ENCODE measurements at regions not wholly inside any gene's neighbourhood (a gene's known extent, or its start where the extent isn't known, plus 50 kb on each side); places are given as distances from the start of the nearest gene placed in this dataset.

DNA sequence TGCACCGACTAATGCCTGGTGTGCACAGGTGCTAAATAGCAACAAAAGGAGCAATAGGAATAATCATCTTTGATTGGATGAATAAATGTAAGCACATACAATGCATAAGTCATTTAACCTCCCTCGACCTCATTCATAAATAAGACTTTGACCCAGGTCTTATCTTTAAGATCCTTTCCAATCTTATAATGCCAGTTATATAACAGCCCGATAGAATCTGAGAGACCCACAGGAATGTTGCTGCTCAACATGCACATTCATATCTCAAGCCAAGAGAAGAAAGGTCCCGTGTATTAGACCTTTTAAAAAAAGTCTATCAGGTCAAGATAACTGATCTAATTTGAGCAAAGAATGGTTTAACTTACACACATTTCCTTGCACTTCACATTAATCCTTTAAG is 146.8 kb upstream of the SOX9 start:
- no peak for DNase-seq (ENCODE audit: low spot score)

DNA sequence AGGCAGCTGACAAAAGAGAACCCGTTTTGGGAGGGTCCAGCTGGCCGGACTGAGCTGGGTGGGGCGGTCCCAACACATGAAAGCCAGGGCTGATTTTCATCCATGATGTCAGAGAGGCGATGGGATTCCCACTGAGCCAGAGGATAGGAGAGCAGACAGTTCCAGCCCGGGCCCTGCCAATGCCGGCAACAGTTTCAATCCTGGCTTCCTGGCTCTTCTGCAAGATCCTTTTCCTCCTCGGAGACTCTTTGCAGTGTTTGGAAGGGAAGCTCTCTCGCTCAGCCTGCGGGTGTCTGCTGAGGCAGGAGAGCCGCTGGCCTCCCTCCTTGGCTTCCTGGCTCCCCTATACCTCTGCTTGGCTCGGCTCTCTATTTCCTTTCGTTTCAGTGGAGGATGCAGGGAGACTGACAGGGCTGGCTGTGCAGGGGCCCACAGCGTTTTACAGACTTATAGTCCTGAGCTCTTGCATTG is 145.5 kb upstream of the SOX9 start:
- DNase-seq (ENCODE audit: low spot score) = no peak

DNA sequence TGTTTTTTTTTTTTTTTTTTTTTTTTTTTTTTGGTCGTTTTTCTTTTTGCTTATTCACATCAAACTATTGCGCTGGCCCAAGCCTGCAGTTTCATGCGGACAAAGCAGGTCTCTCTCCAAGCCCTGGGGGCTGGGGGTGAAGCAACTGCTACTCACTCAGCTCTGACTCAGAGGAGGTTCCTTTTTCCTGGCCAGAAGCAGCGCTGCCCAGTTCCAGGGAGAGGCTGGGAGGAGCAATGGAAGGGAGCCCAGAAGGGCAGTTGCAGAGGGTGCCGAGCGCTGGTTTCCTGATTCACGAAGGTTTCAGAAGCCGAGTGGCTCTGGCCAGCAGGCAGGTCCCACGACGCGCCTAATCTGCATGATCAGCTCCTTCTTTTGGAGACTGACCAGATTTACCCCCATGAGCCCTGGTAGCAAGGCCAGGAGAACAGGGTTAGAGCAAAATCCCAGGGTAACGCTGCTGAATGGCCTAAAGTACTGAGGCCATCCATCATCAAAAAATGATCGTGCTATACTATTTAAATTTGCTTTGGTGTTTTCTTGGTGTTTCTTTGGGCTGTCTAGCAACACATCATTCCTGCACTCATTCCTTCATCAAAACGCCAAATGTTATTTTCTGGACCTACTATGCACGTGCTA is 144.7 kb upstream of the SOX9 start:
- DNase-seq (ENCODE audit: low spot score) = peak; percentile 77

DNA sequence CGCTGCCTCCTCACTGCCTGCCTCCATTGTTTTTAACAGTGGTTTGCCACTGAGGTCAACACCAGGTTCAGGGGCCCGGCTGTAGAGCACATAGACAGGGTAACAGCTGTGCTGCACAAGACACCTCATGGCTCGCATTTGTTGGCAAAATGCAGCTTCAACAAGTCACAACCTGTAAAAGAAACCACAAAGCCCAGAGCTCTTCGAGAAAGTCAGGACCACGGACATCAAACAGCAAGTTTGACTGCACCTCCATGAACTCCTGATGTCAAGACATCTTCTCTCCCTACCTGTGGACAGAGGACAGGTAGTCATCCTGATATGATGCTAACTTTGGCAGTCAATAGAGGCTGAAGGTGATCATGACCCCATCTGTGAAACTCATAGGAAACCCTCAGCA is 142.4 kb upstream of the SOX9 start:
- DNase-seq (ENCODE audit: low spot score) = no peak

DNA sequence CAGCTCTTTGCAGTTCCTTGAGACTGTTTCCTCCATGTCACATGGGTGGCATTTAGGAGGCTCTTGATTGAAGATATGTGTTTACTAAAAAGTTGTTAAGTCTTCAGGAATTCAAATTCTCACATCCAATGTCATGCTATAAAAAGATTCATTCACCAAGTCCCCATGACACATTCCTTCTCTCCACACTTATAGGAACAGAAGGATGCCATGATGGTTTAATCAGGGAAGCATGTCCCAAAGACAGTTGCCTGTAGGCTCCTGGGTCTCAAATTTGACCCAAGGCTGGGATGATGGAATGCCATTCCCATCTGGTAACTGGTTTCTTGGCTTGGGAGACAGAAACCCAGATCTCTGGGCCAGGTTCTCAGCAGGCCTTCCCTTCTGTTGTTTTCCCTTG is 140.6 kb upstream of the SOX9 start:
- no peak for DNase-seq (ENCODE audit: low spot score)

DNA sequence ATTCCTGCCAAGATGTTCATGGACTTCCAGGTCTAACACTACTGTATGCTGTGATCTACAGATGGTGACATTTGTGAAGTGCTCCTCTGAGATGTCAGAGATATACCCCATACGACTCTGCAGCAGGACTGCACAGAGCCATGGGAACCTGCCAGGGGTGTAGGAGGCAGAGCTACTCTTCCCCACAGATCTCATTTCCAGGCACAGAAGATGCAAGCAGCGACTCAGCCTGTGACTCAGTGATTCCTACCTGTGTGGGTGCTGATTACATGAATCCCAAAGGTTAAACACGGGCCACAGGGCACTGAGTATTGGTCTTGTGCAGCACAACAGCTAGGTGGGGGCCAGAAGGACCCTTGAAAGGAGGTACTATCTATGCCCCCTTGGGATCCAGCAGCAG is 137.0 kb upstream of the SOX9 start:
- DNase-seq (ENCODE audit: low spot score) = no peak

DNA sequence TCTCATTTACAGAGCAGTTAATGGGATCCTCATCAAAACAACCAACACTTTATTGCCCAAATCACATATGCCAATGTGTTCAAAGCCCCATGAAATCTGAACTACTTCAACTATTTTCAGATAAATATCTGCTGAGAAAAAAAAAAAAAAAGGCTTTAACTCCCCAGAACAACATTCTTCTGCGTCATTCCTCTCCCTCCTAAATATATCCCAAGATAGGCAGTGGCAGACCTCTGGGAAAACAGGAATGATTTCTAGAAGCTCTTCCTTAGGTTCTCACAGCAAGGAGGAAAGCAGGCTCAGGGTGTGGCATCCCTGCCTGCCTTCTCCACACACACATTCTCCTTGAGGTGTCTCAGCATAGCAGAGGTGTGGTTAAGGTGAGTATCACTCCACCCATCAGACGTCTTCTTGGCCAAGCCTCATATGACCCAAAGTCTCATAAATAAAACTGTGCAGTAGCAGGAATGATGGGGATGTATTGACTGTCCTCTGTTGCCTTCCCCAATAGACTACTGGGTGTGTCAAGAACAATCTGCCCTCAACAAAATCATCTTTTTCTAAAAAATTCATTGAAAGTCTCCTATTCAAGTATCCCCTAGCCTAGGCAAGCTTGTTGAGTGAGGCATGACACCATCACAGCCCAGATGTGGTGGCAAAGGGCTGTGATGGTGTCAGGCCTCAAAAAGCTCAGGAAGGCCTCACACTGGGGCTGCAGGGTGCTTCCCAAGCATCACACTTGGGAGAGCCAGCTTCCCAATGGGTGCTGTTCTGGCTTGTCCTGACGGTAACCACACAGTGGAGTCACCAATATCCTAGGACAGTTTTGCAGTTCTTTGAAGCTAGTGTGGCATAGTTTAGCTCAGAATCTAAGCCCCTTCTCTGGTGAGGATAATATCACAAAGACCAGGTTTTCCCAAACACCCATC is 135.4 kb upstream of the SOX9 start:
- DNase-seq (ENCODE audit: low spot score) = no peak

DNA sequence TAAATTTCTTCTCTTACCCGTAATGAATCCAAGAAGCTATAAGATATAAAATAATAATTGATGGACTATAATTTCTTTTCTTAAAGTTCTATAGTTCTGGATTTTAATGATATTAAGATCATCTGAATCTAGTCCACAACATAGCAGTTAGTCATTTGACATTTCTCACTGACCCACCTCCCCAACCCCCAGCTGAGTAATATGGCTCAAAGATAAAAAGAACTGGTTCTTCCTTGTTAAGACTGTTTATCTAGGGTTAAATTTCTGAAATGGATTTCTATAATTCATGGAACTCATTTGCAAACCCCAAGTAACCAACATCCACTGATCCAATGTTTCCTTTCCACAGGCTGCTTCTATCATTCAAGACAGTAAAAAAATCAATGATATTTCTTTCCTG is 133.9 kb upstream of the SOX9 start:
- no peak for DNase-seq (ENCODE audit: low spot score)

DNA sequence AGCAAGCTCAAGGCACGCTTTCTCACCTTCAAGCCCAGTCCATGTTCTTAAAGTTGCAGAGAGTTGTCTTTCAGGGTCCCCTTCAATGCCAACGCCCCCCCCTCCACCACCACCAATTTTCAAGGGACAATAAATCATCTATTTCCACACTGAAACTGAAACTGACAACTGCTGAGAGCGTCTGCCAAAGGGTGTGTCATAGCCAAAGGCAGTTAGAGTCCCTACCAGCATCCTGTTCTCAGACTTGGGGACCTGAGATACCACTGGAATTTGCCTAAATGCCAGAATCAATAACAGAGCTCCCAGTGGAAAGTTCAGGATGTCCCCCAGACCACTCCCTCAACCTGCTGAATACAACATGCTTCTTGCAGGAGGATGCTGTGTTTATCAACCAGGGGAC is 133.2 kb upstream of the SOX9 start:
- DNase-seq (ENCODE audit: low spot score) = no peak

DNA sequence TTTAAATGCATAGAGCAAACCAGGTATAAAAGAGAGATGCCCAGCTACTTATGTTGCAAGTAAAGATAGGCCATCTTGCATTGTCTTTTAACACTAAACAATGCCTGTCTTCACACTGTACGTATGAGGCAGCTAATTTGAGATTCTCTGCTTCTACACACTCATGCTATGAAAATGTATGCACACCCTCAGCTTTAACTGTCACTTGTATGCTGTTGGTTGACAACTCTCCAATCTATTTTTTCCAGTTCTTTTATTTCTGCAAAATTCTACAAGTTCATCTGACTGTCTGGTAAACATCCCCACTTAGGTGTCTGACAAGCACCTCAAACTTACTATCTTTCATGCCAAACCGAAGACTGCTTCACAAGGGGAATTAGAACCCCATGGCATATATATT is 131.7 kb upstream of the SOX9 start:
- no peak for DNase-seq (ENCODE audit: low spot score)

DNA sequence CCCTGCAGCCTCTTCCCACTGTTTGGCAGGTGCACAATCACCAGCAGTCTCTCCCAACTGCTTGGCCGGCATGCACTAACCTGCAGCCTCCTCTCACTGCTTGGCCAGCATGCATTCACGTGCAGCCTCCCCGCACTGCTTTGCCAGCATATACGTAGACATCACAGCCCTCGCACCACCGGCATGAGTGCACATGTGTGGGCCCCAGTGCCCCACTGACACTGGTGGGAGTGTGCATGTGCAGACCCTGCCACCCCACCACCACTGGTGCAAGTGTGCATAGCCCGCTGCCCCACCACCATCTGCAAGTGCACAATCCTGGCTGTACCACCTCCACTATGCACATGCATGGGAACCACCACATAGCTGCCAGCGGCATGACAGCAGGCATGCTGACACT is 127.5 kb upstream of the SOX9 start:
- DNase-seq (ENCODE audit: low spot score) = no peak

DNA sequence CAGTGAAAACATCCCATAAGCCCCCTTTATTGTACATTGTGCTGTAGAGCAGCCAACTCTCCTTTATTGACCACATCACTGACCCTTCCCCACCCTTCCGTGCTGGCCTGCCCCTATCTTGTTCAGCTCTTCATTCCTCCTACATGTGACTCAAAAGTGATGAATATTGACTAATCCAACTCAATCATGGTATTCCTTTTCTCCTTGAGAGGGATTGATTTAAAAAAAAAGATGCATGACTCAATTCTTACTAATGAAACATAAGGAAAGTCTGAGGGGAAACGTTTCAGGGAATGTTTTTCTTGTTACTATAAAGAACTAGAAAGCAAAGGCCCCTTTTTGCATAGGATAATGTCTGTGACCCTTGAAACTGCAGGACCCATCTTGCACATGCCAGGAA is 125.2 kb upstream of the SOX9 start:
- no peak for DNase-seq (ENCODE audit: low spot score)

DNA sequence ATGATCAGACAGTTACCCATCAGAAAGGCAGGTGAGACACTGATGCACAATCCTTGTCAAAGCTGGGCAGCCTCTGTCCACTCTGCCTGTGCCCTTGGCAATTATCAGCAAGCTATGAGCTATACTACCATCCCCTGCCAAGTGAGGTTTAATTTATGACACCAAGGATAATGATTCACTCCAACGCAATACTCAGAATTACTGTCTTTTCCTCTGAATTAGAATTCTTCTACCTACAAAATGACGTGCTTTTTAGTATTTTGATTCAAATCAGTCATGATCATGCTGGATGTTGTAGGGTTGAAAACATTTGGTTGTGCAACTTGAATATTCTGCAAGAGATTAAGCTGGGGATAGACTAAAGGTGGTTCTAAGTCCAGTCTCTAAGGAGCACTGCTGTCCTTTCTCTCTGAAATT is 116.8 kb upstream of the SOX9 start:
- DNase-seq (ENCODE audit: low spot score) = peak; percentile 12

DNA sequence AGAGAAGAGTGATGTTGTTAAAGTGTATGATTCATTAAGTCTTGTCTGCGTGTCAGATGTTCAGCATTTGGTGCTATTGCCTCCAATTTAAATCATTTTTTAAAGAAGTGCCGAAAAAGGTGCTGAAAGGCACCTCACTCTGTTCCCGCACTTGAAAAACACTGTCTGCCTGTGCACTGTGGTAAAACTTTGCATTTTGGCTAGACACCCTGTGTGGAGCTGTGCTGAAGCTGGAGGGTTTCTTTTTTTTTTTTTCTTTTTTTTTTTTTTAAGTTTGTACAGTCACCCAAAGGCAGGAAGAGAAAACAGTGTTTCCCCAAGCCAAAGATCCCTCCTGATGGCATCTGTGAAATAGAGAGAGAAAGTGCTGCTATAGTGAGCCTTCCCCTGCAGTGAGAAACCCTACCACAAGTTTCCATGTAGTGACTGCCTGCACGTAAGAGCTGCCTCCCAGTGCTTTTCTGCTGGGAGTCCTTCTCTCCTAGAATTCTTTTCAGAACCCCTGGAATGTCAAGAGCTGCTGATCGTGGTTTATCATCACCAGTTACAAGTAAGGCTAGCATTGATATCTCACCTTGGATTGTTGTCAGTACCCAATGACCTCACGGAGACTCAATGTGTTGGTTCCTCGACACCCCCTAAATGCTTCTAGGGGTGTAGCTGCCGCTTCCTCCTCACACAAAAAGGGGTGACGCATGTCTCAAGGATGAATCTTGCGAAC is 116.0 kb upstream of the SOX9 start:
- DNase-seq (ENCODE audit: low spot score) = no peak

DNA sequence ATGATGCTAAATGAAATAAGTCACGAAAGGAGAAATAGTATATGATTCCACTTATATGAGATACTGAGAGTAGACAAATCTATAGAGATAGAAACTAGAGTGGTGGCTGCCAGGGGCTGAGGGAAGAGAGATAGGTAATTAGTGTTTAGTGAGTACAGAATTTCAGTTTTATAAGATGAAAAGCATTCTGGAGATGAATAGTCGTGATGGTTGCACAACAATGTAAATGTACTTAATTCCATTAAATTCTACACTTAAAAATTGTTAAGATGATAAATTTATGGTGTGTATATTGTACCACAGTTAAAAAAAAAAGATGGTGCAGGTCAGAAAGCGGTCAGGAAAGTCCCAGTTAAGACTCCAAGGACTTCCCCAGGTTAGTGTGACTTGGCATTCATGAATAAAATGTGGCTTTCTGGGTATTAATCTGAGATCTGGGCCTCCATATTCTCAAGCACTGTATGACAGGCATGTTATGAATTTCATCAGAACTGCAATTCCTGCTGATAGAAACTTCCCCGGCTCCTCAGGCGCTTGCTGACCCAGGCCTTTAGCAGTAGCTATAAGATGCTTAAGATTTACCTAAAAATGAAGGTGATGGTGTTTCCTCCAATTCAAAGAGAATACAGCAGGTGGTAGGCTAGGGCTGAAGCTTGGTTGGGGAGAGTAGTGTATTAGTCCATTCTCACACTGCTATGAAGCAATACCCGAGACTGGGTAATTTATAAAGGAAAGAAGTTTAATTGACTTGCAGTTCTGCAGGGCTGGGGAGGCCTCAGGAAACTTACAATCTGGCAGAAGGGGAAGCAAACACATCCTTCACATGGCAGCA is 115.3 kb upstream of the SOX9 start:
- DNase-seq (ENCODE audit: low spot score) = no peak

DNA sequence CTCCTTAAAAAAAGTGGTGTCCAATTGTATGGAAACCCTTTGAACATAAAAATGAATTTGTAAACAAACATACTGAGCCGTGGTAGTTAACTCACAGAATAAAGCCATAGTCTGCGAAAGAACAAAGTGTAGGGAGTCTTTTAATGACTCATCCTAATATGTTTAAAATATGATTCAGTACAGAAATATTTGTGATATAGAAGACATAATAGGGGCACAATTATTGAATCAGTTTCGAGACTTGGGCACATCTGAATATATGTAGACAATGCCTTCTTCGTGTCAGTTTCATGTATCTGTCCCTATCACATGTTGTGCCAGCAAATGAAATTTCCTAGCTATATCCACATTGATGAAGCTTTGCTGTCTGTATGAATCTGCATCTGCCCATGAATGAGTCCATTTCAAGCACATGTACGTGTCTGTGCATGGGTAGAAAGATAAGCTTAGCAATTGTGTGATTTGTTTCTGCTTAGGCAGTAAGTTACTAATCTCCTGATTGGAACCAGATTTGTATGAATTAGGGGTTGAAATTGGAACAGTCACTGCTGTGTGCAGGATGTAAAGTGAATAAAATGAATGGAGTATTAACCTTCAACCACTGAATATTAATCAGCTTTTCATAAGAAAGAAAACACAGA is 112.5 kb upstream of the SOX9 start:
- DNase-seq (ENCODE audit: low spot score) = no peak

DNA sequence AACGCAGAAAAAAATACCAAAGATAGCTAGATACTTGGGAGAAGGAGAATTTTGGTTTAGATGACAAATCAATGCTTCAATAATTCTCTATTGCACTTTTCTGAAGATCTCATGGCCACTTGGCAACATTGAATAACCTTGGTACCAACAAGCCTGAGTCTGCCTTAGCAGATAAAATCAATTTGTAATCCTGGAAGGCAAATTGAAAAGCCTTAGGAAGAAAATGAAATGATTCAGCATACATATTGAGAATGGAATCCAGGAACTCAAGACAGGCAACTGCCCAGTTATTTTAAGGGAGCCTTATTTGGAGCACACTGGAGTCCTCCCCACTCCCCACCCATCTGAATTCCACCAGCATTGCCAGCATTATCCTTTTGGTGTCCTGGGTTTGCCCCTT is 109.3 kb upstream of the SOX9 start:
- DNase-seq (ENCODE audit: low spot score) = no peak

DNA sequence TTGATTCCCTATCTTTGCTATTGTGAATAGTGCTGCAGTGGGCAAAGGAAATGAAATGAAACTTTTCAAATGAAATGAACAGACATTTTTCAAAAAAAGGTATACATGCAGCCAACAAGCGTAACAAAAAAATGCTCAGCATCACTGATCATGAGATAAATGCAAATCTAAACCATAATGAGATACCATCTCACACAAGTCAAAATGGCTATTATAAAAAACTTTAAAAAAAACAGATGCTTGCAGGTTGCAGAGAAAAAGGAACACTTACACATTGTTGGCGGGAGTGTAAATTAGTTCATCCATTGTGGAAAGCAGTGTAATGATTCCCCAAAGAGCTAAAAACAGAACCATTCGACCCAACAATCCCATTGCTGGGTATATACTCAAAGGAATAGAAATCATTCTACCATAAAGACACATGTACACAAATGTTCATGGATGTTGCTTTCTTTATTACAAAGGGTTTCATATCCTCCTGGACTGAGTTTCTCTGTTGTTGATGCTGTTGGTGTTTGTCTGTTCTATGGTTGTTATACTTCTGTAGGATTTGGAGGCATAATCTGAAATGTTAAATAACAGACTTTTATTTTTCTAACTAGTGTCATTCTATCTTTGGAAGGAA is 99.3 kb upstream of the SOX9 start:
- DNase-seq (ENCODE audit: low spot score) = no peak

DNA sequence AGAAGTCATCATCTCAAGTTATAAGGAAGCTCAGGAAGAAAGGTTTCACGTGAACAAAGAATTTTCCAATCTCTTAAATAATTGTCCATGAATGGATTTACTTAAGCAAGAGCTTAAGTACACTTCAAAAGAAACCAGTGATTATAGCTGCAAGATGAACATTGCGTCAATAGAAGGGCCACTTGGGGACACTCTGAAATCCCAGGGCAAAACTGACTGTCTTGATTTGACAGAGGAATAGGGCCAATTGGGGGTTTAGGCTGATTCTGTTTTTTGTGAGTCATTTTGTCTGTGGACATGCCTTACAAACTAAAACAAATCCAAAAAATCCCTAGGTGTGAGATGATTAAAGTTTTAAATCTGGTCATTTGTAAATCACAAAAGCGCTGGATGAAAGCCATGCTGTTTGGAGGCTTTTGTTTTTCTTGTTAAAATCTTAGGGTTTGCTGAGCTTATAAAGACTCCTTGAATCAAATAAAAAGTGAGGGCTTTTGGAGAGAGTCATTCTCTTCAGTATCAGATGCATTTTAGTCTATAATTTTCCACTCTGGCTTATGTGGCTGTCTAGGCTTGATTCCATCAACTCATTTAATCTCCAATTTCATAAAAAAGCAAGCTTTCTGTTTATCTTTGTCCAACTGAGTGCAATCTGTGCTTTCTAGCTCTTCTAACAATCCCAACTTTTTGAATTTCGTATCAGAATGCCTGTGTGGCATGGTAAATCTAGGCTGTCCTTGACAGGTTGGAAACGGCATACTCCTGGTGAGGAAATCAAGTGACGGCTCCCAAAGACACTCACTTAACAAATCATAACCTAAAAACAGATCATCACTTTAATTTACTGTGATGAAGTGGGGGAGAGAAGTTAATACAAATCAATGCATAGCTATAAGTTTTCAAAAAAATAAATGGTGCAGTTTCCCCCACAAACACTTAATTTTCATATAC is 98.2 kb upstream of the SOX9 start:
- DNase-seq (ENCODE audit: low spot score) = no peak

DNA sequence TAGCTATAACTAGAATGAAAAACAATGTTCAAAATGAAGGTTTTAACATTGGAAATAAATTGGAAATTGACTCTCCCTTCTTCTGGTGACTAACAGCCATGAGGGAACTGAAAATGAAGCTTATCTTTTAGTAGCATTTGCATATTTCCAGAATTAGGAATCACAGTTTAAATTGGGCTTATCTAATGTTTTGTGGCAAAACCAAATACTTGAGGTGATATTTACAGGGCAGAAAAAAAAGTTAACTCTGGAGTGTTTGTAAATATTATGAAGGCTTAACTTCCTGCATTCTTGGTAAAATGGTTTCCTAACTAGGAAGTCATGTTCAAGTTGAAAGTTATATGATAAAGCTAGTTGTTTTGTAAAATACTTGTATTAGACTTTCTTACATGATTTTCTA is 96.4 kb upstream of the SOX9 start:
- no peak for DNase-seq (ENCODE audit: low spot score)

Data from putamen (tissue), 1 donor.